Osteocyte (in vitro differentiated cells): ENCODE measurements at regions not wholly inside any gene's neighbourhood (a gene's known extent, or its start where the extent isn't known, plus 50 kb on each side); places are given as distances from the start of the nearest gene placed in this dataset.

ENCODE experiments used
- DNase-seq: peaks from one replicate; pipeline ENCODE4 v3.0.0; 2021; ENCODE audit warnings: mixed read lengths; ENCODE audit not compliant: unreplicated experiment; ENCODE audit errors: extremely low spot score
- H3K27ac Mint-ChIP-seq: one replicate; pipeline ENCODE4 v1.8.0; 2021; ENCODE audit warnings: mild to moderate bottlenecking, mixed read lengths; ENCODE audit not compliant: unreplicated experiment
- H3K27me3 Mint-ChIP-seq: one replicate; pipeline ENCODE4 v1.8.0; 2021; ENCODE audit warnings: mixed read lengths; ENCODE audit not compliant: unreplicated experiment
- H3K36me3 Mint-ChIP-seq: one replicate; pipeline ENCODE4 v1.8.0; 2021; ENCODE audit warnings: mixed read lengths; ENCODE audit not compliant: unreplicated experiment
- H3K4me1 Mint-ChIP-seq: one replicate; pipeline ENCODE4 v1.8.0; 2021; ENCODE audit warnings: mixed read lengths; ENCODE audit not compliant: unreplicated experiment
- H3K4me3 Mint-ChIP-seq: one replicate; pipeline ENCODE4 v1.8.0; 2021; ENCODE audit warnings: mild to moderate bottlenecking, moderate library complexity, mixed read lengths; ENCODE audit not compliant: unreplicated experiment
- H3K9me3 Mint-ChIP-seq: one replicate; pipeline ENCODE4 v1.8.0; 2021; ENCODE audit warnings: mixed read lengths; ENCODE audit not compliant: unreplicated experiment
- TF ChIP-seq, protein P1 (sequence below): fragments of 200-600 bp; sonication (generic); IDR thresholded peaks from 2 replicates; pipeline ENCODE4 v1.5.0; 2021; ENCODE audit warnings: antibody characterized with exemption, mild to moderate bottlenecking, moderate library complexity

GRCh38 chr11:92697461-92698312 is 271.8 kb upstream of the MTNR1B start:
- H3K9me3 Mint-ChIP-seq: no peaks in the 10 kb centered on the region
- TF ChIP-seq, protein P1, sequence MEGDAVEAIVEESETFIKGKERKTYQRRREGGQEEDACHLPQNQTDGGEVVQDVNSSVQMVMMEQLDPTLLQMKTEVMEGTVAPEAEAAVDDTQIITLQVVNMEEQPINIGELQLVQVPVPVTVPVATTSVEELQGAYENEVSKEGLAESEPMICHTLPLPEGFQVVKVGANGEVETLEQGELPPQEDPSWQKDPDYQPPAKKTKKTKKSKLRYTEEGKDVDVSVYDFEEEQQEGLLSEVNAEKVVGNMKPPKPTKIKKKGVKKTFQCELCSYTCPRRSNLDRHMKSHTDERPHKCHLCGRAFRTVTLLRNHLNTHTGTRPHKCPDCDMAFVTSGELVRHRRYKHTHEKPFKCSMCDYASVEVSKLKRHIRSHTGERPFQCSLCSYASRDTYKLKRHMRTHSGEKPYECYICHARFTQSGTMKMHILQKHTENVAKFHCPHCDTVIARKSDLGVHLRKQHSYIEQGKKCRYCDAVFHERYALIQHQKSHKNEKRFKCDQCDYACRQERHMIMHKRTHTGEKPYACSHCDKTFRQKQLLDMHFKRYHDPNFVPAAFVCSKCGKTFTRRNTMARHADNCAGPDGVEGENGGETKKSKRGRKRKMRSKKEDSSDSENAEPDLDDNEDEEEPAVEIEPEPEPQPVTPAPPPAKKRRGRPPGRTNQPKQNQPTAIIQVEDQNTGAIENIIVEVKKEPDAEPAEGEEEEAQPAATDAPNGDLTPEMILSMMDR: no peak
- no peak for DNase-seq
- no peaks in the 10 kb centered on the region for H3K36me3 Mint-ChIP-seq
- peaks cover 8% of the 10 kb centered on the region for H3K4me1 Mint-ChIP-seq
- H3K4me3 Mint-ChIP-seq: no peak overlapping the region
- peak overlapping the region; percentile 19 for H3K27ac Mint-ChIP-seq
- no peaks in the 10 kb centered on the region for H3K27me3 Mint-ChIP-seq

DNA sequence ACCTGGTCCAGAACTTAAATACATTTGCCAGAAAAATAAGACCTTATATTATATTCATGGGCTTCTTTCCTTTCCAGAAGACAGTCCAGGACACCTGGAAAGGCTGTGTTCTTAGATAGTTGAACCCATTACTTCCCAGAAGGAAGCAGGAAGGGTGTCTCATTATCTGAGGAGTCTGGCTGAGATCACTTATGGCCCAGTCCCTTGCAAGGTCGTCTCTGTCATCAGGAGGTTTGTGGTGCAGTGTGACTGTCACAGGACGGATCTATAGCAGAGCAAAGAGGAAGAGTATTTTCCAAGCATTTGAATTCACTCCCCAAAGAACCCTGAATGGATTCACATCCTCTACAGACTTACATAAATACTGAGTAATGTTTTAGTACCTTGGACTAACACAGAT is 270.7 kb upstream of the MTNR1B start:
- no peak overlapping the region for H3K4me3 Mint-ChIP-seq
- no peak for DNase-seq
- H3K9me3 Mint-ChIP-seq: no peaks in the 10 kb centered on the region
- TF ChIP-seq, protein P1: no peak
- H3K27ac Mint-ChIP-seq: no peak overlapping the region
- peaks cover 17% of the 10 kb centered on the region for H3K4me1 Mint-ChIP-seq
- H3K27me3 Mint-ChIP-seq: no peaks in the 10 kb centered on the region
- no peaks in the 10 kb centered on the region for H3K36me3 Mint-ChIP-seq

- H3K4me3 Mint-ChIP-seq: no peak overlapping the region
- DNase-seq: no peak
- H3K36me3 Mint-ChIP-seq: no peaks in the 10 kb centered on the region
- H3K27ac Mint-ChIP-seq: no peak overlapping the region
- peaks cover 34% of the 10 kb centered on the region for H3K4me1 Mint-ChIP-seq
- TF ChIP-seq, protein P1: no peak
- H3K9me3 Mint-ChIP-seq: no peaks in the 10 kb centered on the region
- H3K27me3 Mint-ChIP-seq: no peaks in the 10 kb centered on the region
These were observed 267.2 kb upstream of the MTNR1B start for GRCh38 chr11:92702037-92702804.

GRCh38 chr11:92702805-92703448 is 266.5 kb upstream of the MTNR1B start:
- Mint-ChIP-seq H3K36me3 (no peaks in the 10 kb centered on the region), H3K27me3 (no peaks in the 10 kb centered on the region), H3K27ac (no peak overlapping the region), H3K4me3 (no peak overlapping the region), H3K9me3 (no peaks in the 10 kb centered on the region), H3K4me1 (peaks cover 37% of the 10 kb centered on the region)
- DNase-seq: no peak
- TF ChIP-seq, protein P1: no peak

DNA sequence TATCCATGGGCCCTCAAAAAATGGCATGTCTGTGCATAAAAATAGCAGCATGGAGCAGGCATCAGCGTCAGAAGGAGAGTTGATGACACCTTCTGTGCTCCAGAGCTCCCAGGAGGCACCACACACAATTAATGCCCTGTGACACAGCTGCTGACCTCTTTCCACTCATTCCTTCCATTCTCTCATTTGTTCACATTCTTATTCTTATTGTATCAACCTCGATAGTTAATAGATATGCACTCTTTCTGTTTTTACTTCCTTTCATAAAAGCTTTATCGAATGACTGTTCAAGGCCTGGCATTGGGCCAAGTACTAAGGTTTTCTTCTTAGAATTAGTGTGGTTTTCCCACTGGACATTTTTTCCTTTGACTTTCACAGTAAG is 266.0 kb upstream of the MTNR1B start:
- H3K36me3 Mint-ChIP-seq: no peaks in the 10 kb centered on the region
- H3K27ac Mint-ChIP-seq: peak overlapping the region; percentile 6
- H3K4me1 Mint-ChIP-seq: peaks cover 42% of the 10 kb centered on the region
- H3K9me3 Mint-ChIP-seq: no peaks in the 10 kb centered on the region
- DNase-seq: no peak
- no peaks in the 10 kb centered on the region for H3K27me3 Mint-ChIP-seq
- TF ChIP-seq, protein P1: no peak
- H3K4me3 Mint-ChIP-seq: no peak overlapping the region
